ENCODE measurements at regions not wholly inside any gene's neighbourhood (a gene's known extent, or its start where the extent isn't known, plus 50 kb on each side); places are given as distances from the start of the nearest gene placed in this dataset.

- ATAC-seq (ENCODE audit: low read depth) (no peak), DNase-seq (ENCODE audit: low spot score) (no peak)
- no peaks in the 10 kb centered on the region for H3K36me3 ChIP-seq (ENCODE audit: low read depth)
- H3K4me3 ChIP-seq (ENCODE audit: severe bottlenecking) = no peak overlapping the region
- no peaks in the 10 kb centered on the region for H3K4me1 ChIP-seq (ENCODE audit: insufficient read depth, poor library complexity, severe bottlenecking)
- TF ChIP-seq CTCF (IDR thresholded peaks at IDR 0.05; ENCODE audit: poor library complexity, severe bottlenecking) = no peak
- H3K27me3 ChIP-seq (ENCODE audit: insufficient read depth, poor library complexity, severe bottlenecking) = no peaks in the 10 kb centered on the region
- no peaks in the 10 kb centered on the region for H3K9me3 ChIP-seq (ENCODE audit: severe bottlenecking)
- no peak overlapping the region for H3K27ac ChIP-seq (ENCODE audit: poor library complexity, severe bottlenecking)
Measured at GRCh38 chr15:36331531-36332275, 247.7 kb upstream of the CDIN1 start.

DNA sequence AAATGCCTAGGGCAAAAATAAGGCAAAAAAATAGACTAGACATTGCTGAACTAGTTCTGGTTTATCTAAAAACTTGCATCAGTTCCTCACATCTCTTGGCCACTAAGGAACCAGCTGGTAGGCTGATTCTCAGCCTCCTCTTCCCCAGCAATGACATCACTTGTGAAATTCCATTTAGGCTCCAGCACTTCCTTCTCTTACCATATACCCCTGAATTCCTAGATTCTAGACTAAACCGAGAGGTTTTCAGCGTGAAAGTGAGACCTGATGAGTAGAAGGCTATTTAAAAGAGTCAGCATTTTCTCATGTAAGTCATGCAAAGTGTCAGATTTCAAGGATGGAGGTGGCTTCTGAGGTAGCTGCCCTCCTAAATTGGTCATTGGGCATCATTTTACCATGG is 247.1 kb upstream of the CDIN1 start:
- TF ChIP-seq CTCF (IDR thresholded peaks at IDR 0.05; ENCODE audit: poor library complexity, severe bottlenecking) = no peak
- DNase-seq (ENCODE audit: low spot score) (no peak), ATAC-seq (ENCODE audit: low read depth) (no peak)
- Histone ChIP-seq H3K27me3 (ENCODE audit: insufficient read depth, poor library complexity, severe bottlenecking) (no peaks in the 10 kb centered on the region), H3K4me1 (ENCODE audit: insufficient read depth, poor library complexity, severe bottlenecking) (no peaks in the 10 kb centered on the region), H3K27ac (ENCODE audit: poor library complexity, severe bottlenecking) (no peak overlapping the region), H3K4me3 (ENCODE audit: severe bottlenecking) (no peak overlapping the region), H3K36me3 (ENCODE audit: low read depth) (no peaks in the 10 kb centered on the region), H3K9me3 (ENCODE audit: severe bottlenecking) (no peaks in the 10 kb centered on the region)

DNA sequence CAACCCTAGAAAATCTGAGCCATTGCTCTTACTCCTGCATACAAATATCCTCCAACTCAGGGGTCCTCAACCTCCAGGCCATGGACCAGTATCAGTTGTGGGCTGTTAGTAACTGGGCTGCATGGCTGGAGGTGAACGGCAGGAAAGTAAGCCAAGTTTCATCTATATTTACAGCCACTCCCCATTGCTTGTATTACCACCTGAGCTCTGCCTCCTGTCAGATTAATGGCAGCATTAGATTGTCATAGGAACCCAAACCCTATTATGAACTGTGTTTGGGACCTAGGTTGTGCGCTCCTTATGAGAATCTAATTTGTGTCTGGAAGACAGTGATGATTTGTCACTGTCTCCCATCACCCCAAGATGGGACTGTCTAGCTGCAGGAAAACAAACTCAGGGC is 246.5 kb upstream of the CDIN1 start:
- TF ChIP-seq CTCF (IDR thresholded peaks at IDR 0.05; ENCODE audit: poor library complexity, severe bottlenecking) = no peak
- Histone ChIP-seq H3K4me1 (ENCODE audit: insufficient read depth, poor library complexity, severe bottlenecking) (no peaks in the 10 kb centered on the region), H3K9me3 (ENCODE audit: severe bottlenecking) (no peaks in the 10 kb centered on the region), H3K36me3 (ENCODE audit: low read depth) (no peaks in the 10 kb centered on the region), H3K27me3 (ENCODE audit: insufficient read depth, poor library complexity, severe bottlenecking) (no peaks in the 10 kb centered on the region), H3K4me3 (ENCODE audit: severe bottlenecking) (no peak overlapping the region), H3K27ac (ENCODE audit: poor library complexity, severe bottlenecking) (no peak overlapping the region)
- no peak for ATAC-seq (ENCODE audit: low read depth)
- no peak for DNase-seq (ENCODE audit: low spot score)

- no peak overlapping the region for H3K27ac ChIP-seq (ENCODE audit: poor library complexity, severe bottlenecking)
- no peak for DNase-seq (ENCODE audit: low spot score)
- no peak for TF ChIP-seq CTCF (IDR thresholded peaks at IDR 0.05; ENCODE audit: poor library complexity, severe bottlenecking)
- no peak; the same call in 2 of the 3 replicates for ATAC-seq (ENCODE audit: low read depth)
- no peaks in the 10 kb centered on the region for H3K36me3 ChIP-seq (ENCODE audit: low read depth)
- H3K27me3 ChIP-seq (ENCODE audit: insufficient read depth, poor library complexity, severe bottlenecking) = no peaks in the 10 kb centered on the region
- no peak overlapping the region for H3K4me3 ChIP-seq (ENCODE audit: severe bottlenecking)
- no peaks in the 10 kb centered on the region for H3K4me1 ChIP-seq (ENCODE audit: insufficient read depth, poor library complexity, severe bottlenecking)
- no peaks in the 10 kb centered on the region for H3K9me3 ChIP-seq (ENCODE audit: severe bottlenecking)
Measured at GRCh38 chr15:36334059-36334458, 245.4 kb upstream of the CDIN1 start.

- no peak overlapping the region for H3K4me3 ChIP-seq (ENCODE audit: severe bottlenecking)
- no peaks in the 10 kb centered on the region for H3K36me3 ChIP-seq (ENCODE audit: low read depth)
- H3K27ac ChIP-seq (ENCODE audit: poor library complexity, severe bottlenecking) = no peak overlapping the region
- no peak for TF ChIP-seq CTCF (IDR thresholded peaks at IDR 0.05; ENCODE audit: poor library complexity, severe bottlenecking)
- no peaks in the 10 kb centered on the region for H3K27me3 ChIP-seq (ENCODE audit: insufficient read depth, poor library complexity, severe bottlenecking)
- no peaks in the 10 kb centered on the region for H3K9me3 ChIP-seq (ENCODE audit: severe bottlenecking)
- ATAC-seq (ENCODE audit: low read depth) (no peak), DNase-seq (ENCODE audit: low spot score) (no peak)
- H3K4me1 ChIP-seq (ENCODE audit: insufficient read depth, poor library complexity, severe bottlenecking) = no peaks in the 10 kb centered on the region
Measured at GRCh38 chr15:36335224-36335623, 244.2 kb upstream of the CDIN1 start.
